CD4-positive, alpha-beta T cell treated with Interferon gamma for 1 hour (primary cell): ENCODE measurements at regions not wholly inside any gene's neighbourhood (a gene's known extent, or its start where the extent isn't known, plus 50 kb on each side); places are given as distances from the start of the nearest gene placed in this dataset.

Experiments used
- DNase-seq: peaks from one replicate; pipeline ENCODE4 v3.0.0-alpha.2; 2020

DNA sequence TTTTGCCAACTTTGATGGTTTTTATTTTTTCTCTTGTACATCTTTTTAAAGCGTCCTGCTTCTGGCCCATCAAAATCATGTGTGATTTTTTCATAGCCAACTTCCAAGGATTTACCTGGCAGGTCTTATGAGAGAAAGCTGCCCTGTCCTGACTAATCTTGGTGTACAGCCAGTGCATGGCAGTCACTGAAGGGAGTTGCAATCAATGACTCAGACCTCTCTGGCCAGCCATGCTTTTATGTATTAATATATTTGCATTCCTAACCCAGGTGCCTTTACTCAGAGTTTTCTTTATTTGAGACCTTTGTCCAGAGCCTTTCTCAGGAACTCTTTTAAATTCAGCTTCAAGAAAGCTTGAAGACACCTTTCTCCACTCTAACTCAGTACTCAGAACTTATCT, 691.5 kb upstream of the HTR2C start:
- no peak for DNase-seq

DNA sequence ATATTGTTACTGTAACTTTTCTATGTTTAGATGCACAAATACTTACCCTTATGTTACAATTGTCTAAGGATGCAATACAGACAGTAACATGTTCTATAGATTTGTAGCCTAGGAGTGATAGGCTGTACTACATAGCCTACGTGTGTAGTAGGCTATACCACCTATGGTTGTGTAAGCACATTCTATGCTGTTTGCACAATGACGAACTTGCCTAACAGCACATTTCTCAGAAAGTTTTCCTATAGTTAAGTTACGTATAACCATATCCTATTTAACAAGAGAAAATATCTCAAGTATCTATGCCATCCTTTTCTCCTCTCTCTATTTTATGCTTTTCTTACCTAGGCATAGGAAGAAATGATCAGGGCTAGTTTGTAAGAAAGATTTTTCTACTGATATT, 710.8 kb upstream of the HTR2C start:
- DNase-seq = no peak

DNA sequence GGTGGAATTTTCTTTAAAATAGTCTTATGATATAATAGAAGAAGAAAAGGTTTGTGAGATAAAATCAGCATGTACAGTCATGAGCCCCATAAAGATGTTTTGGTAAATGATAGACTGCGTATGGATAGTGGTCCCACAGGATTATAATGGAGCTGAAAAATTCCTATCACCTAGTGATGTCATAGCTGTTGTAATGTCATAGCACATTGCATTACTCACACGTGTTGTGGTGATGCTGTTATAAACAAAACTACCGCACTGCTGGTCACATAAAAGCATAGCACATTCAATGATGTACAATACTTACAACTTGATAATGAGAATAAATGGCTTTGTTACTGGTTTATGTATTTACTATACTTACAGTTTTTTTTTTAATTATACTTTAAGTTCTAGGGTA, 715.2 kb upstream of the HTR2C start:
- no peak for DNase-seq

DNA sequence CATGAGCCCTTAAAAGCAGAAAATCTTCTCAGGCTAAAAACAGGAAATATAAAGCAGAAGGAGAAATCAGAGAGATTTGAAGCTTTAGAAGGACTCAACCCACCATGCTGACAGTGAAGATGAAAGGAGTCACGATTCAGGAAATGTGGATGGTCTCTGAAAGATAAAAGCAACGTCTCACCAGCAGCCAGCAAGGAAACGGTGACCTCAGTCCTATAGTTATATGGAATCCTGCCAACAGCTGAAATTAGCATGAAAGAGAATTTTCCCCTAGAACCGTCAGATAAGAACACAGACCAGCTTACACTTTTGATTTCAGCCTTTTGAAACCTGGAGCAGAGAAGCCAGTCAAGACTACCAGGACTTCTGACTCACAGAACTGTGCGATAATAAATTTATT, 715.7 kb upstream of the HTR2C start:
- no peak for DNase-seq

DNA sequence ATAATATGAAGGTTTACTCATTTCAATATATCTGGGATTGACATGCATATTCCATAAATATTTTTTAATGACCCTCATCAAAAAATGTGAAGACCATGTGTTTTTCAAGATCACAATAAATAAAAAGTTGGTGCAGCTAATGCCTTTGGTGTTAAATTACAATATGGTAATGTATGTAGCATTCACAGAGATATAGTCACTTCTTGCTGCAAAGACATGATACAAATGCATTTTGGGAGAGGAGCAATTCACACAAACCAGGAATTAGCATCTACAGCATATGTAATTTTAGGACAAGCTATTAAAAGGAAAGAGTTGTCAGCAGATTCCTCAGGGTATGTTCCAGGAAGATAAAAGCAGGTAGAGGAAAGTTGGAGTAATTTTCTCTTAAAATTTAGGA, 734.5 kb upstream of the HTR2C start:
- no peak for DNase-seq

DNA sequence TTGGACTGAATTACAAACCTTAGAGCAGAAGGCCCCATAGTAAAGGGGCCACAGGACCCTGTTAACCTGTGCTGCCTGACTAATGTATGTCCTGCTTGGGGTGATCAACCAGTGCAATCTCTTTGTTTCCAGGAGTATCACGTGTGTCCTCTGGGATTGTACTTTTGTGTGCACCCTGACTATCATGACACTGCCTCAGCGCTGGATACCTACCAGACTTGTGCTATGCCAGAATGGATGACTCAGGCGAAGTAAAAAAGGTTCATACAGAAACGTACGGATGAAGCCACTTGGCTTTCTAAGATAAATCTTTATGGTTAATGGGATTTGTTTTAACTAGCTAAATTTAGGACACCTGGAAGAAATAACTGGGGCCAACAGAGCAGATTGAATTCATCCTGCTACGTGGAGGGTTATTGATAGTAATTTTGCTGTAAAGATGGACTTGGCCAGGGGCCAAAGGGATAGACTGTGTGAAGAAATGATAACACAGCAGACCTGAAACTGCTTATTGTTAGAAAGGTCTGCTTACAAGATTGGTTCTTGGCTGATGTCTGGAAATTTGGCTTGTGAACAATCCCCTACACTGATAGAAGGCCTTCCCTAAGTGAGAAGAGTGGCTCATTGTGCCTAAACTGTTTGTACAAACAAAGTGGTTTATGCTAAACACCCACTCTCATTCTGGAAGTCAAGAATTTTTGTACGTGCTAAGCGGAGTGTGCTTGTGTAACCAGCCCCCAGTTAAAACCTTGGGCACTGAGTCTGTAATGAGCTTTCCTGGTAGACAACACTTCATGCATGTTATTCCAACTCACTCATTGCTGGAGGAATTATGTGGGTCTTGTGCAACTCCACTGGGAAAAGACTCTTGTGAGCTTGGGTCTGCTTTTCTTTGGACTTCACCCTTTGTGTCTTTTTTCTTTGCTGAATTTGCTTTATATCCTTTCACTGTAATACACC, 750.5 kb upstream of the HTR2C start:
- no peak for DNase-seq

DNA sequence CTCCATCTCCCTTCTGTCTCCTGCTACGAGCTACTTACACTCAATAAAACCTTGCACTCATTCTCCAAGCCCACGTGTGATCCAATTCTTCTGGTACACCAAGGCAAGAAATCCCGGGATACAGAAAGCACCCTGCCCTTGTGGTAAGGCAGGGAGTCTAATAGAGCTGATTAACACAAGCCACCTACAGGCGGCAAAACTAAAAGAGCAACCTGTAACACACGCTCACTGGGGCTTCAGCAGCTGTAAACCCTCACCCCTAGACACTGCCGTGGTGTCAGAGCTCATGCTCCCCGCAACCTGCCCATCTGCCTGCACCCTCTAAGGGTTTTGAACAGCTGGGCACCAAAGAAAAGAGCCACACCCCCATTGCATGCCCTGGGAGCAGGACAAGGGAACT, 755.4 kb upstream of the HTR2C start:
- DNase-seq = no peak

DNA sequence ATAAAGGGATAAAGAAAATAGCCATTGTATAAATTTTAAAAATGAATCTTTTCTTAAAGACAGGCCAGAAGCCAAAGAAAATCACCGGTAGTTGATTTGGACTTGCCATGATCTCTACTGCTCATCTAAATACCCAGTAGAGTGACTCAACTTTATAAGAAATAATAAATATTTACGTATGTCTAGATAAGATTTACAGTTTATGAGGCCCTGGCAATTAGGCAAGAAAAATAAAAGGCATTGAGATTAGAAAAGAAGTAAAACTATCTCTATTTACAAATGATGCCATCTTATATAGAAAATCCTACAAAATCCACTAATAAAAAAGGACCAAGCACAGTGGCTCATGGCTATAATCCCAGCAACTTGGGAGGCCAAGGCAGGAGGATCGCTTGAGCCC, 765.5 kb upstream of the HTR2C start:
- DNase-seq = no peak

DNA sequence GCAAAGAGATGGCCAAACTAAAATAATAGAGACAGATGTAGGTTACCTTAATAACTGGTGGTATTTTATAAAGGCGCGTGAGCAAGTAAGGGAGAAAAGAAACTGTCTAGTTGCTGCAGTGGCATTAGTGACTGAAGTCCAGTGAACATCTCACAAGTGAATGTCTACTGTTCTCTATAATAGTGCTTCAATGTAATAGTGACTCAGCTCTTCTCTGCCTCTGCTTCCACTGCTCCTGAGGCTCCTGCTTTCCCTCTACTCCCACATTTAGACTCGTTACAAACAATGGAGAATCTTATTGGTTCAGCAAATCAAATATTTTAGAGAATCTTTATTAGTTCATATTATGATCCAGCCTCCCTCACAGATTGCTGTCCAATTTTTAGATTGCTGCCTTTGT, 779.1 kb upstream of the HTR2C start:
- DNase-seq = no peak

DNA sequence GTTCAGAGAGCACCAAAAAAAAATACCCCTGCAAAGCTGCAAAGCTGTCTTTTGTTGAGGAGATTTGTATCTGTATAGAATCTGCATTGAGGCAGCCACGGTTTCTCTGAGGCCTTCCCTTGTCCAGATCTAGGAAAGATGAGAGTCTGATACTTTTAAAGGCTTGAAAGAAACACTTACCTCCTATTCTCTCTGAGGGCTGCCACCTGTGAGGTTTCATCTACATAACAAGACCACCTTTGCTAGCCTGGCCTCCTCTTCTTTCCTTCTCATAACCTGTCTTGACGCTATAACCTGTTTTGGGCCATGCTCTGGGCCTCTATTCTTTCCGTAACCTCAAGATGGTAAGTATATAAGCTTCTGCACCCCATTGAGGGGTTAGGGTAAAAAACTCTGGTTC, 779.6 kb upstream of the HTR2C start:
- no peak for DNase-seq

DNA sequence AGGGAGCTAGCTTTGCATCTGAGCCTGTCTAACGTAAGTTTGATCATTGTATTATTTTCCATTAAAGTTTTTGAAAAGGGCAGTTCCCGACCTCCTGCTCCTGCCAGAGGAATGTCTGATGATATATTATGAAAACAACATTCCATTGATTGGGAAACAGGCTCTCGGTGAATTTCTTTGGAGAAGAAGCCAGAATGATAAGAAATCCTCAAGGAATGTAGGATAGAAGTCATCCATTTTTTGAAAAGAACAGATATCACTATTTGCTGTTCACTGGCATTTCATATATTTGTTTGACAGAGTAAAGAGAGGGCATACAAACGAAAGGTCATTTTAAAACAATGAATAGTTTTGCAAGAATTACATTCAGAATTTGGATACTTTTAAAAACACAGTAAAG, 781.0 kb upstream of the HTR2C start:
- no peak for DNase-seq

DNA sequence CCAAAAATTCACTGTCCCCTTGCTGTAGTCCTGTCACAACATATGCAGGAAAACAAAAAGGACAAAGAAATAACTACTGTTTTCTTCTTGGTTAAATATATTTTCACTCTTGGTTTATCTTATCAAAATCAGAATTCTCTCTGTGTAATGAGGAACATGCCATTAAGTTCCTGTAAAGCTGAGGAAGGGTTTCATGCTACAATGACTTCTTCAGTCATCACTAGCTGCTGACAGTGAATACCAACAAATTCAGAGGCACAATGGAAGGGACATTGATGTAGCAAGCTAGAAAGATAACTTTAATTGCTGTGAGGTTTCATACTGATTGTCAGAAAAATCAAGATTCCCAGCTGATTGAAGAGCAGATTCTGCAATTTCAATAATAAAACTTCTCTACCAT, 782.9 kb upstream of the HTR2C start:
- no peak for DNase-seq

DNA sequence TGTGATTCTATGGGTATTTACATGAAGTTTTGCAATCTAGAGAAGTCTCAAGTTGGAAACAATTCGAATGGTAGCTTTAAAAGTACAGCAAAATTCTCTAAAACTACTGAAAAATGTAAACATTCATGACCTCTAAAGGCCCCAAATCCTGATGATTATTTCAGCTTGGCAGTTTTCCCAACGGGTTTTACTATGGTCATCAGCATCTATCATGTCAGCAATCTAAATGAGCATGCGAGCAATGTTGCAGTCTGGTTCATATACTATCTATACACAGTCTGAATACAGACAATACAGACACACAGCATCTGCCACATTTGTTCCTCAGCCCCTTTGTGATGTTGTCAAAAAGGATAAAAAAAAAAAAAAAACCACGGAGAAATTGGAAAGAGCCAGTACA, 790.3 kb upstream of the HTR2C start:
- DNase-seq = no peak

DNA sequence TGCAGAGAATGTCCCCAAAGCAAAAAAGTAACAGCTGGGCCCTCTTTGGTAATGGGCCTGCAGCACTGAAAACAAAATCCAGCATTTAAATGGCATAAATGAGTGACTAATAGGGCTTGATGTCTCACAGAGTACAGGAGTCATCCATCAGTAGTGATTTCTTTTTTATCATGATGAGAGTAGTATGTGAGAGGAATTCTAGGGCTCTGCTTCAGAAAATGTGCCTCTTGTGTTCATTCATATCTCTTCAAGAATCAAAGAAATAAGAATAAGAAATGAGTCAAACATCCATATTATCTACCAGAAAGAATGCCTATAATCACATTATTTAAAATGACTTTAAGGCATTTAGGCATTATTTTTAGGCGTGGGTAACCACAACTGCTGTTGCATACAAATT, 792.9 kb upstream of the HTR2C start:
- no peak for DNase-seq

DNA sequence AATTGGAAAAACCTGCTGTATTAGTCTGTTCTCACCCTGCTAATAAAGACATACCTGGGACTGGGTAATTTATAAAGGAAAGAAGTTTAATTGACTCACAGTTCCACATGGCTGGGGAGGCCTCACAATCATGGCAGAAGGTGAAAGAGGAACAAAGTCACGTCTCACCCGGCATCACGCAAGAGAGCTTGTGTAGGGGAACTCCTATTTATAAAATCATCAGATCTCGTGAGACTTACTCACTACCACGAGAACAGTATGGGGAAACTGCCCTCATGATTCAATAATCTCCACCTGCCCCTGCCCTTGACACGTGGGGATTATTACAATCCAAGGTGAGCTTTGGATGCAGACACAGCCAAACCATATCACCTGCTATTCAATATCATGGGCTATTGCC, 799.1 kb upstream of the HTR2C start:
- peak; percentile 7 for DNase-seq

DNA sequence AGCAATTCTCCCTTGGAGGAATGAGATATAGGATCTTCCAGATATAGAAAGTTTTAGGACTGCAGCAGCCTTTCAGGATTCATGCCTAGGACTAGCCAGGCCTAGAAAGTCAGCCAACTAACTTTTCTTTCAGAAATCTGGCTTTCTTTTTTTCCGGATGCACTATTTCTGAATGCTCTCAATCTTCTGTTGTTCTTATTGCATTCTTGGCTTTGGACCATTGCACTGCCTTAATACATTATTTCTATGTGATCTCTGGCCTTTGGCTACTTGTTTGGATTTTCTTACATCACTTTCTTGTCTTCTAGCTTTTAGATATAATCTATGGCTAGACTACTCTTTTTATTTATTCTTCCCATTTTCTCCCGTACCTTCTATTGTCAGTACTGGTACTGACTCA, 813.1 kb upstream of the HTR2C start:
- no peak for DNase-seq

DNA sequence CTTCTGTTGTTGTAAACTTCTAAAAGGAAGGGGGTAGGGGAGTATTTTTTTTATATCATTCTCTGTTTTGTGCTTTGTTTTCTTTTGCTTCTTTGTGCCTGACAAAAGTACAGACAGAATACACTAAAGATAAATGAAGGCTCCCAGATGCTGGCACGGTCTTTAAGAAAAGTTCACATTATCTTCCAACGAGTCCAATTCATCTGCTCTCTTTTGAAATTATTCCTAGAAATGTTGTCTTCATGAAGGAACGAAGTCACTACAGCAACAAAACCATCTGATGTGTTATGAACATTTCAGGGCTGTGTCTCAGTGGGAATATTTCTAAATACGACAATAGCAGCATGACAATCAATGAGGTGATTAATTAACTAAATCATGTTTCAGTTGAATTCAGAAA, 813.8 kb upstream of the HTR2C start:
- no peak for DNase-seq

DNA sequence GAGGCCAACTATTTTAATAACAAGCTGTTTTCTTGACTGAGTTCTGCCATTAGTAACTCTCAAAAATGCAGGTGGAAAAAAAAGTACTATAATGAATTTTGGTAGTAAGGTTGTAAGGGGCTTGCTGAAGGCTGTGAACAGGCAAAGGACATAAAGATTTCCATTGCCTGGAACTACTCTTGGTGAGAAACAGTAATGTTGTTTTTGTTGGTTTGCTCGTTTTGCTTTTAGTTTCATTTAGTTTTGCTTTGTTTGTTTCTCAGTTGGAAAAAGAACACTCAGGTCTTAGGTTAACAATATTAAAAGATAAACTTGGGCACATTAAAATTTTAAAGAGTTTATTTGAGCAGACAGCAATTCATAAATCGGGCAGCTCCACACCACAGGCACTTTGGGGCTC, 824.5 kb upstream of the HTR2C start:
- DNase-seq = no peak

DNA sequence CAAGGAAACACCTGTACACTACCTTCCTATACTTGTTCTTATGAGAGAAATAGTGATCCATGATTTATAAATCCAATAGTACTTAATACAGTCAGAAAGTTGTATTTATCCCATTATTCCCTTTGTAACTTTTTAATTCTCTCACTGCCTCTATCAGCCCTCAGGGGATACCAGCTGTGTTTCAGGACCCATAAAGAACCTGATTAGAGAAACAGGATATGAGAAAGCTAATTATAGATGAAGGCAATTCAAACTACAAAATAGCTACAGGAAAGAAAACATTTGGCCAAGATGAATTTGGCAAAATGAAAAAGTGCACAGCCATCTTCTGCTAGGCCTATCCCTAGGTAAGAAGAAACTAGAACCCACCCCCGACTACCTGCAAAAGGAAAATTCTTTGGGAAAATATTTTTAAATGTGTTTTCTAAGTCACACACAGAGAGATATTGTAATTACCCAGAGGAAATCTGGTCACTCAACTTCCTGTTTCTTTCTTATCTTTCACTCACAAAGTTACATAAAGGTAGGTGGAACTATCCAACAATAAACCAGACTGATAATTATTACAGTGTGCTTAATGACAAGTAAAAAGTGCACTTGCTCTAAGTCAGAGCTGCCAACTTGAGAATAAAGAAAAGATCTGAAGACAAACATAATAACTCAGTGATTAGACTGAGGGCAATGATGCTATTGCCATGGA, 836.5 kb upstream of the HTR2C start:
- no peak for DNase-seq

DNA sequence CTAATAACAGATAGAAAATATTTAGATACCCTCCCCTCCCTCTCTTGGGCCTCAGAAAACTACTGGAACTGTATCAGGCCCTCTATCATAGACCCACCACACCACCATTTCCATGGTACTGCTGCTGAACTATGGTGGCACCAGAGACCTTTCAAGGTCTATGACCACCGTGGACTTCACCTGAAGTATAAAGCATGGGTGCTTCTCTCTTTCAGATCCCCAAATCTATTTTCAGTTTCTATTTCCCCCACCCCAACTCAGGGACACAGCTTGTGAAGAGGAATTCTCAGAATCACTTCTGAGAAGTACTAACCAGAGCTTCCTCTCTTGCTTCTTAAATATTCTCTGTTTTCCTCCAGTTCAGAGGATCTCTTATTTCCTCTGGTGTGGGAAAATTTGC, 840.8 kb upstream of the HTR2C start:
- no peak for DNase-seq

DNA sequence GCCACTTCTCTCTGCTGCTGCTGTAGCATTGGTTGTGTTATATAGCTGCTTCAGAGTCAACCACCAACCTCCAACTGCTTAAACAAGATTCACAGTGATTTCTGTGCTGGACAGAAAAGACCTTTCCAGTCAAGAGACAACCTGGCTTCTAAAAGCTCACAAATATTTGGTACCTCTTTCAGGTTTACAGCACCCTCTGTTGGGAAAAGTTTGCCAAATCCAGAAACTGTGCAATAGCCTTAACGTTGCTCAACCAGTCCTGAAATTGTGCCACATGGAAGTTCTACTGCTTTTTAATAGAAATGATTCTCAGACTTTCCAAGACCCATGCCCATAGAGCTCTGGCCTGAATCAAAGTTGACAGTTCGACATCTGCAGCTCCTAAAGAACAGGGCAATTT, 842.1 kb upstream of the HTR2C start:
- no peak for DNase-seq

DNA sequence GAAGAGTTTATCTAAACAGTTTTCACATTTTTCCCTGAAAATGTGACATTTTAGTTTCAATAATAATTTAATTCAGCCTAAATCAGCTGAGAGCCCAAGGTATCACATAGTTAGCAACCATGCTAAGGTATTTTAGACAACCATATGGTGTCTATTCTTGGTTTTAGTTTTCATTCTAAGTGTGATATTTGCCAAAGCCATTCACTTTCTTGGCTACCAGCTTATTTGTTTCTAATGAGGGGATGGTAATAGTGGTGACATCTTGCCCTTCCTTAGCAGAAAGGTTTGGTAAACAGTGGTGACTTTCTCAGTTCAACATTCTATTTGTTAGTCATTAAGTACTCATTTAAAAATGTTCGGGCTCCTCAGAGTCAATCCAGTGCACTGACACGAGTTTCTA, 854.9 kb upstream of the HTR2C start:
- DNase-seq = no peak

DNA sequence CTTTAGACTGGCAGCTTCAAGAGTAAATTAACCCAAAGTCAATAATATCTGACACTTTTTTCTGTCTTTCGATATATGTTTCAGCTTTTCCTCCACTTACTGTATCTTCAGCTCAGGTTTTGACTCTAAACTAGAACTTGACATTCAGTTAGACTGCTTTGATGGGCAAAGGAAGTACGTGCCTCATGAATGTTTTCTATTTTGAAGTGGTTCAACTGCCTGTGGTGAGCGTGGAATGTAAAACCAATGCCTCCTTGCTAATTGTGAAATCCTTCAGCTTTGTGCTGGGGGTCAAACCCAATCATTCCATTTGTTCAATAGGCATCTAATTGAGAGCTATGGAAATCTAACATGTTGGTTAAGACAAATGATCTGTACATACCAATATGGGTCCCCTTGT, 857.0 kb upstream of the HTR2C start:
- no peak for DNase-seq

DNA sequence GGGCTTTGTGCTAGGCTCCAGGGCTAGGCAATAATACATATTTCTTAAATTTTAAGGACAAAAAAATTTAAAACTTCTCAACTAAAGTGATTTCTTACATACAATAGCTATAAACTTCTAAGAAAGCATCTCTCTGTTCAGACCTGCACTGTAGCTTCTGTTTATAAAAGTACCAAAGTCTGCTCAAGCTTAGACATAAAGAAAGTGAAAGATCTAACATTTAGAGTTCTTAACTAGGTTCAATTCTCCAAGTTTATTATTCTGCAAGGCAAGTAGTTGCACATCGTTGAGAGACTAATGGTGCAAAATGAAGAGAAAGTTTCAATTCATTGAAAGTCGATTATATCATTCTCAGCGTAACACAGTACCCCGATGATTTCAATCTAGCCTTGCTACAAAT, 857.4 kb upstream of the HTR2C start:
- DNase-seq = no peak

DNA sequence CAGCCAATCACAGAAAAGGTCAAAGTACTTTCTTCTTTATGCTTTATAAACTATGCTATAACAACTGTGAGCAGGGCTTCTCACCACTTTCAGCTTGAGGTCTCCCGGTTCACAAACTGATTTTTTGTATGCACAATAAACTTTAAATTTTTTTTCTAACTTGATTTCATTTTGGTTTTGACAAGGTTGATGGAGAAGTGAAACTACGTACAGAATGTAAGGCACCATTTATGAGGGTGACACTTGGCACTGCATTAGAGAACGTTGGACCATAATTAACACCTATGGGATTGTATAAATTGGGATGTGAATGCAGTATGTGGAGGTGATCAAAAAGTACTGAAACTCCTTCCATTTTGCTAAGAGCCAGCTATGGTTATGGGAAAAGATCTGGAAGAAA, 857.9 kb upstream of the HTR2C start:
- no peak for DNase-seq
